ENCODE measurements at regions not wholly inside any gene's neighbourhood (a gene's known extent, or its start where the extent isn't known, plus 50 kb on each side); places are given as distances from the start of the nearest gene placed in this dataset.

- no peaks in the 10 kb centered on the region for H3K9me3 ChIP-seq
Observed at GRCh38 chr14:86052868-86053267, 522.9 kb downstream of the FLRT2 start.

GRCh38 chr14:86050757-86051156 is 520.8 kb downstream of the FLRT2 start:
- no peaks in the 10 kb centered on the region for H3K9me3 ChIP-seq
- TF ChIP-seq CTCF (IDR thresholded peaks at IDR 0.05): no peak
- intact Hi-C loops (cut with DNase I): no loop called here
- H3K27ac ChIP-seq: no peak overlapping the region
- no peak overlapping the region for H3K9ac ChIP-seq (ENCODE audit: low read depth in 2 of 2, low read length in 2 of 2)
- no peak overlapping the region for H3K4me3 ChIP-seq
- no peak for DNase-seq
- H3K4me1 ChIP-seq: no peaks in the 10 kb centered on the region
- no peaks in the 10 kb centered on the region for H3K27me3 ChIP-seq
- no peaks in the 10 kb centered on the region for H3K36me3 ChIP-seq

More at GRCh38 chr14:86052868-86053267, 522.9 kb downstream of the FLRT2 start:
- Histone ChIP-seq H3K4me1 (no peaks in the 10 kb centered on the region), H3K36me3 (no peaks in the 10 kb centered on the region), H3K27me3 (no peaks in the 10 kb centered on the region), H3K9ac (ENCODE audit: low read depth in 2 of 2, low read length in 2 of 2) (no peak overlapping the region), H3K4me3 (no peak overlapping the region), H3K27ac (no peak overlapping the region)
- no peak for DNase-seq
- TF ChIP-seq CTCF (IDR thresholded peaks at IDR 0.05): no peak
- intact Hi-C loops (cut with DNase I): no loop called here

- no peaks in the 10 kb centered on the region for H3K4me1 ChIP-seq
- TF ChIP-seq CTCF (IDR thresholded peaks at IDR 0.05): no peak
- H3K9ac ChIP-seq (ENCODE audit: low read depth in 2 of 2, low read length in 2 of 2): no peak overlapping the region
- H3K27me3 ChIP-seq: no peaks in the 10 kb centered on the region
- H3K36me3 ChIP-seq: no peaks in the 10 kb centered on the region
- no peak overlapping the region for H3K27ac ChIP-seq
- intact Hi-C loops (cut with DNase I): no loop called here
- no peaks in the 10 kb centered on the region for H3K9me3 ChIP-seq
- no peak for DNase-seq
- H3K4me3 ChIP-seq: no peak overlapping the region
Observed at GRCh38 chr14:86050072-86050683, 520.2 kb downstream of the FLRT2 start.

- no peaks in the 10 kb centered on the region for H3K9me3 ChIP-seq
- no peaks in the 10 kb centered on the region for H3K36me3 ChIP-seq
- H3K9ac ChIP-seq (ENCODE audit: low read depth in 2 of 2, low read length in 2 of 2): no peak overlapping the region
- no peak for TF ChIP-seq CTCF (IDR thresholded peaks at IDR 0.05)
- DNase-seq: no peak
- no peaks in the 10 kb centered on the region for H3K4me1 ChIP-seq
- no peak overlapping the region for H3K4me3 ChIP-seq
- H3K27me3 ChIP-seq: no peaks in the 10 kb centered on the region
- H3K27ac ChIP-seq: no peak overlapping the region
- intact Hi-C loops (cut with DNase I): no loop called here
Observed at GRCh38 chr14:86039176-86039575, 509.2 kb downstream of the FLRT2 start.

GRCh38 chr14:86038387-86039042 is 508.6 kb downstream of the FLRT2 start:
- H3K9ac ChIP-seq (ENCODE audit: low read depth in 2 of 2, low read length in 2 of 2): no peak overlapping the region
- intact Hi-C loops (cut with DNase I): no loop called here
- H3K9me3 ChIP-seq: no peaks in the 10 kb centered on the region
- H3K27me3 ChIP-seq: no peaks in the 10 kb centered on the region
- peak; percentile 19 for DNase-seq
- H3K36me3 ChIP-seq: no peaks in the 10 kb centered on the region
- no peak overlapping the region for H3K27ac ChIP-seq
- no peak for TF ChIP-seq CTCF (IDR thresholded peaks at IDR 0.05)
- H3K4me1 ChIP-seq: no peaks in the 10 kb centered on the region
- no peak overlapping the region for H3K4me3 ChIP-seq

All from colonic mucosa (tissue), 4 donors.